Skeletal muscle tissue (tissue), 3 donors: ENCODE measurements at regions not wholly inside any gene's neighbourhood (a gene's known extent, or its start where the extent isn't known, plus 50 kb on each side); places are given as distances from the start of the nearest gene placed in this dataset.

ENCODE experiments used
- H3K27ac ChIP-seq: one replicate; pipeline ENCODE4 v1.7.0; 2013; ENCODE audit warnings: mild to moderate bottlenecking, low read depth, low read length, inconsistent platforms
- H3K27me3 ChIP-seq, 3 donors: one replicate each; pipeline ENCODE4 v1.7.0; 2013; ENCODE audit warnings: low read length in 3 of 3; ENCODE audit not compliant: control insufficient read depth in 3 of 3, insufficient read depth in 3 of 3
- H3K36me3 ChIP-seq, 3 donors: one replicate each; pipeline ENCODE4 v1.7.0; 2013; ENCODE audit warnings: low read length in 3 of 3; ENCODE audit not compliant: control insufficient read depth in 3 of 3, insufficient read depth in 3 of 3
- H3K4me1 ChIP-seq, 3 donors: one replicate each; pipeline ENCODE4 v1.7.0; 2013; ENCODE audit warnings: low read length in 3 of 3, mild to moderate bottlenecking in 3 of 3; ENCODE audit not compliant: control insufficient read depth in 3 of 3, insufficient read depth in 3 of 3
- H3K4me3 ChIP-seq, 3 donors: one replicate each; pipeline ENCODE4 v1.7.0; 2013; ENCODE audit warnings: low read length in 3 of 3
- H3K9ac ChIP-seq, 3 donors: one replicate each; pipeline ENCODE4 v1.7.0; 2013; ENCODE audit warnings: low read length in 3 of 3, mild to moderate bottlenecking in 3 of 3, moderate library complexity in 2 of 3, low read depth in 1 of 3
- H3K9me3 ChIP-seq, 3 donors: one replicate each; pipeline ENCODE4 v1.7.0; 2013; ENCODE audit warnings: low read length in 3 of 3; ENCODE audit not compliant: control insufficient read depth in 3 of 3
- donor health status: Osteomylitis.

DNA sequence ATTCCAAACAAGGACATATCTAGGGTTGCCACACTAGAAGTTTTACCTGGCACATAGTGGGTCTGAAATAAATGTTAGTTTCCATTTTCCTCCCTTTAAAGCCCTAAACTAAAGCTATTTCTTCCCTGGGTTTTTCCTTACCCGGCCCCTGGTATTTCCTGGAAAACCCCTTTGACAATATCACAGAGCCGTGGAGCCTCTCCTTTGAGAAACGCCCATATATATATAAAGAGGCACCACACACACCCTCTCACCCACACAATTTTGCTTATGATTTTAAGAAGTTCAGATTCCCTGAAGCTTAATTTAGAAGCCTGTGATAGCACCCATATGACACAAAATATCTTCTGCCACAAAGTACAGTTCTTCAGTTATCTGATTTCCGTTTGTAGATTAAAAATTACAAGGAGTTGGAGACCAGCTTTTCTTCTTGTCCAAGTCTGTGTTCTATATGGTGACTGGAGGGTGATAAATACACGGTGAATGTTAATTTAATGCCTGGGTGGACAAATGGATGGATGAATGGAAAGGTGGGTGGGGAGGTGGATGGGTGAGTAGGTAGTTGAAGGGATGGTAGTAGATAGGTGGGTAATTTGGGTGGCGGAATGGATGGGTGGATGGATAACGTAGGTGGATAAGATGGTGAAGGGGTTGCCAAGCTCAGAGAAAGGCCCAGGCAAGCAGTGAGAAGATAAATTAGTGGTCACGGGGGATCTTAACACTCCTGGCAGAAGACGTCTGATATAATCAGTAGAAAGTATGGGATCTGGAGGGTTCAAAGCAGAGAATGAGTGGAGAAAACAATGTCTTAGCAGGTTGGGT, 154.4 kb upstream of the FGGY start:
- H3K4me1 ChIP-seq, result peaks cover 44 to 70% (median 47%) of the 10 kb centered on the region in 3 donors

DNA sequence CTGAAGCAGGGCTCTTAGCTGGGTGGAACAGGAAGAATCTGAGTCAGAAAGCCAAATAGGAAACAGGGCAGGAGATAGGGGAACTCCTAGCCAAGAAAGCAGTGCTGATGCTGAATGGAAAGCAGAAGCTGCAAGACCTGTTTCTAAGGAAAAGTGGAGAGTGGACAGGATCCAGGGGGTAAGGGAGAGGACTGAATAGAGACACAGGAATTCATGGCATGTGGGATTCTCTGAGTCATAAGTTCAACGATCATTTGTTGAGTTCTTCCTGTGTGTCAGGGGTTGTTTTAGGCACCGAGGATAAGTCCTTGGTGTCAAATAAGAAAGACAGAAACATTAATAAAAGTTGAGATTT, 153.8 kb upstream of the FGGY start:
- H3K27ac ChIP-seq, result peak overlapping the region; percentile 57

More for the DNA sequence above, 154.4 kb upstream of the FGGY start:
- no peaks in the 10 kb centered on the region for H3K27me3 ChIP-seq
- no peak overlapping the region for H3K4me3 ChIP-seq
- no peaks in the 10 kb centered on the region for H3K9me3 ChIP-seq
- H3K9ac ChIP-seq, result no peak overlapping the region
- H3K36me3 ChIP-seq, result no peaks in the 10 kb centered on the region
- peak overlapping the region; percentile 57 for H3K27ac ChIP-seq

DNA sequence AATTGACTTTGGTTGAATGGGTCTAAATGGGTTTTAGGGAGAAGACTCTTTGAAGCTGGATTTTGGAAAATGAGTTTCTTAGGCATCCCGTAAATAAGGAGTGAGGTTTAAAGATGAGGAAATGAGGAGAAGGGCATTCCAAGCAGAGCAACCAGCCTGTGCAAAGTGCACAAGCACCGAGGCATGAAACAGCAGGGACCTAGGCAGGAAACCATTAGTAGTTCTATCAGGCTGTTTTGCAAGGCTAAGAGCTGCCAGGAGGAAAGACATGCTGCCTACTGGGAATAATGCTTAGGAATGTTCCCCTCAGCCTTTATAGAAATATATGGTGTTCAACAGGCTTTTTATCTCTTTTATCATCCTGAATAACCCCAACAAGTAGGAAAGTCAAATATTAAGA, 153.1 kb upstream of the FGGY start:
- Histone ChIP-seq H3K4me3 (no peak overlapping the region), H3K27me3 (no peaks in the 10 kb centered on the region), H3K36me3 (no peaks in the 10 kb centered on the region), H3K27ac (peak overlapping the region; percentile 57), H3K4me1 (peaks cover 33 to 58% (median 35%) of the 10 kb centered on the region in 3 donors), H3K9me3 (no peaks in the 10 kb centered on the region), H3K9ac (no peak overlapping the region)

More for the DNA sequence above, 153.8 kb upstream of the FGGY start:
- Histone ChIP-seq H3K36me3 (no peaks in the 10 kb centered on the region), H3K27me3 (no peaks in the 10 kb centered on the region), H3K9ac (no peak overlapping the region), H3K9me3 (no peaks in the 10 kb centered on the region), H3K4me1 (peaks cover 40 to 65% (median 42%) of the 10 kb centered on the region in 3 donors), H3K4me3 (no peak overlapping the region)

DNA sequence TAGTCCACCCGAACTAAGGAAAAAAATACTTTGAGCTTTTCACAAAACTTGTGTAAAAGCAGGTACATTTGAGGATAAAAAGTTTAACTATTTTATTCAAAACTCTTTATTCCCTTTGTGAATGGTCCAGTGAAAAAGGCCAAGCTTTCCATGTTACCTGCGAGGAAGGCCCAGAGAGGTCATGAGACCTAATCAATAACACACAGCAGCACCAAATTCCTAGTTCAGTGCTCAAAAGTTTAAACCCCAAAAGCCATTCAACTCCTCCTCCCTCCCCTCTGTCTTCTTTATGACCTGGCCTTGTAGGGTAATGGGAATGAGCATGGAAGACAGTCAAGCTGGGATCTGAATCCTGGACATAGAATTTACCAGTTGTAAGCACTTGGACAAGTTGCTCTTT, 151.9 kb upstream of the FGGY start:
- Histone ChIP-seq H3K9ac (no peak overlapping the region), H3K27me3 (no peaks in the 10 kb centered on the region), H3K4me1 (peaks cover 23 to 51% (median 29%) of the 10 kb centered on the region in 3 donors), H3K27ac (no peak overlapping the region), H3K4me3 (no peak overlapping the region), H3K36me3 (no peaks in the 10 kb centered on the region), H3K9me3 (no peaks in the 10 kb centered on the region)

DNA sequence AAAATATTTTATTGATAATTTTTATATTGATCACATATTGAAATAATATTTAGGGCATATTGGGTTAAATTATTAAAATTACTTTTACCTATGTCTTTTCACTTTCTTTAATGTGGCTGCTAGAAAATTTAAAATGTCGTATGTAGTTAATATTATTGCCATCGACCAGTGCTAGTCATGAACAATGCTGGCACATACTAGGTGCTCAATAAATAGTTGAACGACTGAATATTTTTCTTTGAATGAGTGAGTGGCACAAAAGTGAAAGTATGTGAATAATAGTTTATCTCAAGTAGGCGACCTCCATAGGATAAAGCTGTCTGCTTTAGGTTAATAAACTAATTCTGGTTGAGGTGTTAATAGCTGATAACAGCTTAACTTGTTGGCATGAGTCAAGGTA, 150.8 kb upstream of the FGGY start:
- no peak overlapping the region for H3K9ac ChIP-seq

DNA sequence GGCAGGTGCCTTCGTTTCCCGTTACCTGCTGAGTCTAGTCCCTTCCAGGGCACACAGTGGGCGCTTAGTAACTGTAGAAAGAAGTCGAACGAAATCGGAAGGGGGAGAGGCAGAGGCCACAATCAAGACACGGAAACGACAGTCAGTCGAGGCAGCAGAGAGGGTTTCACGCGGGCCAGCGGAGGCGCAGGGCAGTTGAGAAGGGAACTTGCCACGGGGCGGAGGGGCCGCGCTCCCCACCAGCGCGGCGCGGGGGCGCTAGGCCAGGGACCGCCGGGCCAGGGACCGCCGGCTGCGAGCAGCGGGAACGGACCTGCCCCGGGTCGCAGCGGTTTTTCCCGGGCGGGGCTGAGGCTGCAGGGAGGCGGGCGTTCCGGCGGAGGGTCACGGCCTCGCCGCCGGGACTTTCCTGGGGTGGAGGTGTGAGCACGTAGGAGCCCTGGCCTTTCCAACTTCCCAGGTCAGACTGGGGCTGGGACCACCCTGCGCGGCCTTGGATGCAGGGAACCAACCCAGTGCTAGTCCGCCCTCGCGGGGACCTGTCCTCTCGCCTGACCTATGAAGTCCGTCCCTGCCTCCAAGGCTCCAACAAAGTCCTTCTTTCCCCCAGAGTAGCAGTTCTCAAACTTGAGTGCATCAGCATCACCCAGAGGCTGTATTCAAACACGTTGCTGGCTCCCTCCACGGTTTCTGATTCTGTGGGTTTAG, 150.1 kb upstream of the FGGY start:
- H3K9ac ChIP-seq, result peak overlapping the region; percentile 78 to 88 (median 82)
- H3K27ac ChIP-seq, result peak overlapping the region; percentile 76
- H3K36me3 ChIP-seq, result no peaks in the 10 kb centered on the region
- peaks cover 31 to 49% (median 32%) of the 10 kb centered on the region in 3 donors for H3K4me1 ChIP-seq
- no peaks in the 10 kb centered on the region for H3K27me3 ChIP-seq
- H3K4me3 ChIP-seq, result peak overlapping the region; percentile 70 to 83 (median 75)
- H3K9me3 ChIP-seq, result no peaks in the 10 kb centered on the region

More for the DNA sequence above, 150.8 kb upstream of the FGGY start:
- H3K36me3 ChIP-seq, result no peaks in the 10 kb centered on the region
- no peaks in the 10 kb centered on the region for H3K9me3 ChIP-seq
- H3K4me1 ChIP-seq, result peaks cover 27 to 49% (median 28%) of the 10 kb centered on the region in 3 donors
- peak overlapping the region in 2 of 3 donors; percentile 70 to 75 for H3K4me3 ChIP-seq
- H3K27me3 ChIP-seq, result no peaks in the 10 kb centered on the region
- no peak overlapping the region for H3K27ac ChIP-seq

DNA sequence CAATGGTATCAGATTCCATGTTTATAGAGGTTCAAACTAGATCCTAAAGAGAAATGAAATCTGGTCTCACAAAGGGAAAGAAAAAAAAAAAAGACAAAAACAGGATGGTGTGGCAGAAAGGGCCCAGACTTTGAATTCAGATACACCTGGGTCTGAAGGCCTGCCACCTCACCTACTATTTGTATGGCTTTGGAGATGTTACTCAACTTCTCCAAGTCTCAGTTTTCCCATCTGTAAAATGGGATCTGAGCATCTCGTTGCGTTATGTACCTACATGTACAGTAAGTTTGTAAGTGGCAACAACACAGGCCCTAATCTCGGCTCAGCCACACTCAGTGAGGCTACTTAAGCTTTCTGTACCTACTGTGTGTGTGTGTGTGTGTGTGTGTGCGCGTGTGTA, 147.5 kb upstream of the FGGY start:
- no peaks in the 10 kb centered on the region for H3K9me3 ChIP-seq
- H3K27me3 ChIP-seq, result no peaks in the 10 kb centered on the region

DNA sequence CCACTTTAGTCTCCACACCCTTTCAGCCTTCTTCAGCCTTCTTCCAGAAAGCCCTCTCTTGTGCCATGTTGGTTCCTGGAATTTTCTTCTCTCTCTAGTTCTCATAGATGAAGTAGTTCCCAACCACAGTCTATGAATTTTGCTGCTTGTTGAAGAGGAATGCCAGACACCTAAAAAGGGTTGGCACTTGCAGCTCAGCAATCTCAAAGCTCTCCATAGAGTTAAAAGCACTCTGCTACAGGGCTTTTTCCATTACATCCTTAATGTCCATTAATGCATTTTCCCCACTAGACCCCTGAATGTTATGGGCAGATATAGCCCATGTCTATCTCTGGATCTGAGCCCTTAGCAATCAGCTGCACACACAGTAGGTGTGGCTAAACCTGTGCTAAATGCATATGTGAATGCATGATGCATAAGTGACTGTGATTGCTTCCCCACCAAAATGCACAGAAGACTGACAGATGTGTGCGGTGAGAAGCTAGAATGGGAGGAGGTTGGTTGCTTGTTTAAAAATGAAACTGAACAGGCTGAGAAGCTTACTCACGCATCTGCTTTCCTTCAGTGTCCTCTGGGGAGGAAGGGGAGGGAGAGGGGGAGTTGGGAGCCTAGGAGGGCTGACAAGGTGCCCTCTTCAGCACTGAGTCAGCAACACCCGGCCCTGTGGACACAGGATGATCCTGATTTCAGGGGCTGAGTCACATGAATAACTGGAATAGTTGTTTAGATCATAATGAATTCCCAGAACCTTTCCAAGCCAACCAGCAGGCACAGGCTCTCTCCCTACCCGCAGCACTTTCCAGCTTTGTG, 146.1 kb upstream of the FGGY start:
- peaks cover 26 to 43% (median 28%) of the 10 kb centered on the region in 3 donors for H3K4me1 ChIP-seq
- peak overlapping the region; percentile 0 to 80 (median 64) for H3K9ac ChIP-seq

More for the DNA sequence above, 147.5 kb upstream of the FGGY start:
- H3K9ac ChIP-seq, result no peak overlapping the region
- no peaks in the 10 kb centered on the region for H3K36me3 ChIP-seq
- H3K4me3 ChIP-seq, result no peak overlapping the region
- peak overlapping the region; percentile 88 for H3K27ac ChIP-seq
- H3K4me1 ChIP-seq, result peaks cover 26 to 44% (median 28%) of the 10 kb centered on the region in 3 donors

DNA sequence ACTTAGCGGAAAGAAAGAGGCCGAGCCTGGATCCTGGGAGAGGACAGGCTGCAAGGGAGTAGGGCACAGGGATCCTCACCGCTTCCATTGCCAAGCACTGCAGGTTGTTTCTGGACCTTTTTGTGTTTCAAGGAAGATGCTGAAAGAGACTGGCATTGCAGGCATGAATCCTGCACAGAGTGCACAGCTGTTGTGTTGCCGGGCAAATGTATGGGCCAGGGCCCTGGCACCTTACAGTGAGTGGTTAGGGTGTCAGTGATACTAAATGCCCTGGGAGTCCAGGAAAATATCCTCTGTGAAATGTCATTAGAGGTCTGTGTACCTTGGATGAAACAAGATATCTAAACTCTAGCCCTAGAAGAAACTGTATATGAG, 145.5 kb upstream of the FGGY start:
- no peaks in the 10 kb centered on the region for H3K36me3 ChIP-seq
- peak overlapping the region; percentile 88 for H3K27ac ChIP-seq
- peak overlapping the region; percentile 0 to 80 (median 64) for H3K9ac ChIP-seq
- H3K9me3 ChIP-seq, result no peaks in the 10 kb centered on the region
- no peaks in the 10 kb centered on the region for H3K27me3 ChIP-seq
- H3K4me3 ChIP-seq, result peak overlapping the region; percentile 52 to 67 (median 64)
- peaks cover 26 to 44% (median 28%) of the 10 kb centered on the region in 3 donors for H3K4me1 ChIP-seq

More for the DNA sequence above, 146.1 kb upstream of the FGGY start:
- Histone ChIP-seq H3K27me3 (no peaks in the 10 kb centered on the region), H3K36me3 (no peaks in the 10 kb centered on the region), H3K4me3 (peak overlapping the region; percentile 52 to 67 (median 64)), H3K9me3 (no peaks in the 10 kb centered on the region), H3K27ac (peak overlapping the region; percentile 88)
